ENCODE measurements at regions not wholly inside any gene's neighbourhood (a gene's known extent, or its start where the extent isn't known, plus 50 kb on each side); places are given as distances from the start of the nearest gene placed in this dataset.
A peak's percentile ranks its signal among the peaks of the same experiment; 100 is the strongest.

DNA sequence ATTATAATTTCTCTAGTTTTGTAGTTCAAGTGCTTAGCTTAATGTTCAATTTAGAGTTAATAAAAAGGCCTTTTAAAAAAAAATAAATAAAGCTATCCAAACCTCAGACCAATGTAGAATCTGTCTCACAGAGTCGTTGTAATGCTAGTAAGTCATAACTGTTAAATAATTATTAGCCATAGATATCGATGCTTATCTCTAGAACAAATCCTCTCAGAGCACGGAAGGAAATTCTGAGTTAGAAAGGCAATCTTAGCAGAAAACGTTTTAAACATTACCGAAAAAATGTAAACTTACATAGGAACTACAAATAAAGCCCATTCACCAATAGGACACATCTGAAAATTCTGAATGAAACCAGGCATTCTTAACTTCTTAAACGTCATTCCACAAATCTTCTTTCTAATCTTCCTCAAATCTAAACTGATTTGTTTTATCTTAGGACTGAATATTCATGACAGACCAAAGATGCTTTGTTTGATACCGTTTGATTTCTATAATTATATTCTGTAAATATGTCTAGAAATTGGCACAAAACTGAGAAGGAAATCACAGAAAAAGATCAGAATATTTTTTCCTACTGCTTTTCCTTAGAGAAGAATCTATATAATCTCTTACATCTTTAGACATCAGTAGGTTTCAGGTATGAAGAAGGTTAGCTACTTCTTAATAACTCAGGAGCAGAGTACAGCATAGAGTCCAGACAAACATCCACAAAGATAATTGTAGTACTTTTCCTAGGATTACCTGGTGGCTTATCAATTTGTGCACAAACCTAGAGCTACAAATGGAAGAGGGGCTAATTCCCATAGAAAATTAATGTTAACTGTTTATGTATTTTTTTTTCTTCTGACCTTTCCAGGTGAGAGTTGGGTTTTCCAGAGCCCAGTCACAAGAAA is 140.7 kb downstream of the BTC start:
- no peak for DNase-seq

DNA sequence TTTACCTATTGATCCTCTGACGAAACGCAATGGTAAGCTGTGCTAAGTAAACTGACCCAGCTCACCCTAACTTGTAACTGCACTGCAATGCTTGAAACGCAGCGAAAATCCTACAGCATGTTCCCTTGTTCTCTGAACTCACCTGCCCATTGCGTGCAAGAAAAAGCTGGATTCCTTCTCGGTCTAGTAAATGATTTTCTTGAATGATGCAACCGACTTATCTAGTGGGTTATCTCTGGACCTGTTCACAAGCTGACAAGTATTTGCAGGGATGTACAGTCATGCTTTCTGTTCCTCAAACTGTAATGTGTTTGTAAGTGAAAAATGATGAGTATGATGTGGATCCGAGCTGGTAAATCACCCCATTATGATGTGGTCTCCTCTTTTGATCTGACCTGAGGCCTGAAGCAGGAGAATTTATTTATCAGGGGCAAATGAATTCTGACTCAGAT is 140.1 kb downstream of the BTC start:
- no peak for DNase-seq

DNA sequence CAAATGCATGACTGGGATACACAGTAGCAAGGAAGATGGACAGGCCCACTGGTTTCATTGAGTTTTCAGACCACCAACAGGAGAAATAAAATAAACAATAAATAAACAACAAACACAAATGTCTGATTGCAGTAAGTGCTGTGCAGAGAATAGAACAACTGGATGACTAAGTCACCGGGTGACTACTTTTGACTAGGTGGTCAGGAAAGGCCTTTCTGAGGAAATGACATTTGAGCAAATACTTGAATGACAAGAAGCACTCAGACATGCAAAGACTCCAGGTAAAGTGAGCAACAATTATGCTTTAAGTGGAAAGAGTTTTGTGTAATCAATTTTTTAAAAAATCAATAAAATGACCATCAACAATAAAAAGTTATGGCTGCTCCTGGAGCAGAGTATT is 137.7 kb downstream of the BTC start:
- DNase-seq = no peak

DNA sequence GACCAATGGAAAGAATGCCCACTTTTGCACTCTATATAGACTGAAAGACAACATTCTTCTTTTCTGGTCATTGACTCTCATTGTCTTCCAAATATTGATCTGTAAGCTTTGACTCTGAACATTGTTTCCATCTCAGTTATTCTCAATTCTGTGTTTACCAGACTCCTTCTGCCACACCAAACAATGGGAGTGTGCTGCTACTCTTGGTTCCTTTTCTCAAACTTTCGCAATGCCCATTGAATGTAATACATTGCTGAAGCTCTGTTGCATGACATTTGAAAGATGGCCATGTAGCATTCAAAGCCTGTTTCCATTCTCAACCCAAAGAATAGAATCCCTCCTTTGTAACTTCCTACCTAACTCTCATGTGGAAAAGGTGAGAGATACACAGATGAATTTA is 136.2 kb downstream of the BTC start:
- no peak for DNase-seq

DNA sequence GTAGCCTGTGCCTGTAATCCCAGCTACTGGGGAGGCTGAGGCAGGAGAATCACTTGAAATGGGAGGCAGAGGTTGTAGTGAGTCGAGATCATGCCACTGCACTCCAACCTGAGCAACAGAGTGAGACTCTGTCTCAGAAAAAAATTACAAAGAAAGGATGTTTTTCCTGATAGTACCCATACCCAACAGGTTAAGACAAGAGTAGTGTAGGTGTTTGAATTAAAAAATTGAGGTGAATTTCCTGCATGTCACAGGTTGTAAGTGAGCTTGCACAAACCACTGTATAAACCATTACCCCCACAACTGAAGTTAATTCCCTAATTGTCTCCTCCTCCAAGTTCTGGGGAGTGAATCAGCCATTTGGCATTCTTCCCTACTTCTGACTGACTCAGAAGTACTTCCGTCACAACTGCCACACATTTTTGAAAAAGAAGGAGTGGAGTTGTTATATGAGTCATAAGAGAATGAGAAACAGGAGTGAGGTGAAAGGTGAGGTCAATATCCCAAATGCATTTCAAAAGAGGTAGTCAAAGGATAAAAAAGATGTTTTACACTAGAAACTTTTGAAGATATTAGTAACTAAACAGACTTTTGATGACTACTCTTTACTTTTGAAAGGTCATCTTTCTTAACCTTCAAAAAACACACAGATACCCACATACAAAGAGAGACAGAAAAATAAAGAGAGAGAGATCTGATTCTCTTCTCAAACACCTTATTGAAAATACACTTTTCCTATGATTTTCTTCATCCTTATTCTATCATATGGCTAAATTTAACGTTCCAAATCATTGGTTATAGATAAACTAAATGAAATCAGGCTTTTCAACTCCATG is 134.5 kb downstream of the BTC start:
- DNase-seq = no peak

DNA sequence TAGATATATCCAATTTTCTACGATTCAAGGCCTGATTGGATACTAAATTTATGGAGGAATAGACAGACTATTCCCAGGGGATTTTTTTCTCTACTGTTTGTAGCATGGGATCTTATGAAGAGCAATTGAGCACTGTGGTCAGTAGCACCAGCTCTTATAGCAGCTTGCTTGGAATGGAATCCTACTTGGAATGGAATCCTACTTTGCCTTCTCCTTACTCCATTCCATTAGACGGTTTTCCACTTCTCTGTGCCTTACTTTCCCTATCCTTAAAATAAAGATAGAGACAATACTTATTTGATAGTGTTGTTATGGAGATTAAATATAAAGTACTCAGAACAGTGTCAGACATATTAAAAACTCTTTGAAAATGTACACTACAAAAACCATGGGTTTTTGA is 133.5 kb downstream of the BTC start:
- no peak for DNase-seq

DNA sequence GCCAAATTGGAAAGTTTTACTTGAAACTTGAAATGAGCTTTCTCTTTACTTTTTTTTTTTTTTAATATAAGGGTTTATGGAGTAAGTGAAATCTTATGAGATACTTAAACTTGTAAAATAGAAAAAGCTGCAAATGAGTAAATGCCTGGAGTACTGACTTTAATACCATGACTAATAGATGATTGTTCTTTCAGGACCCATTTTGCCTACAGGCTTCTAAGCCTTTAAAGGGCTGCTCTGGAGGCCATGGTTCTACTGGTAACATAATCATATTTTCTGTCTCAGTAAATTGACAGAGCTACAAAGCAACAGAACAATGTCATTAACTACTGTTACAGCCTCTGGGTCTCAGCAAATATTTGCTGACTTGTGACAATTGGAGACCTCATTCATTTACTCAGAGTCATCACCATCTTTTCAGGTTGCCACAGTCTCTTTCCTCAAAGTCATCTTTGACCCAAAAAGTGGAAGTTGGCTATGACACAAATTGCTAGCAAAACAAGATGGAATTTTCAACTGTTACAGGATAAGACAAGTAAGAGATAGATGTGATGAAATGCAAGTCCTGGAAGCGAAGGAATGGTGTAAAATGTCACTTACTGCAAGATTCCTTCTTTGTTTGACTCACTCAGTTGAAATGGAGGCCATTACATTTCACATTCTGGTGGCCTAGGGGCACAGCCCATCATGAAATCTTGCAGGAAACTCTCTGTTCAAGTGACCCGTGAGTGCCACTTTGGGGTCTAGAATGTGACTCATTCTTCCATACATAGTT is 132.7 kb downstream of the BTC start:
- DNase-seq = no peak

DNA sequence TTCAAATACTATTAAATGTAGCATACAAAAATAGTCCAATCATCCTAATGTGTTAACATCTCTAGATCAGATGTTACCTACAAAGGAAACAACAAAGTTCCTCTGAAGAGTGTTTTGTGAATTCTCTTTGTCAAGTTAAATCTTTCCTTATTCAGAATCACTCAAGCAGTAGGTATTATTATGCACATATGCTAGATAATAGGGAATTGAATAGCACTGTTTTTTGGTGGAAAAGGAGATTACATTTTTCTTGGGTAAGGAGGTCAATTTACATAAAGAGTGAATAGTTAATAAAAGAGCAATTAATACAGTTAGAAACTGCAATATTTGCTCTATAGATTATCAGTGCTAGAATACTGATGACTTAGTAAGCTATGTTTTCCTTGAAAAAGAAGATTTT is 130.7 kb downstream of the BTC start:
- DNase-seq = no peak

DNA sequence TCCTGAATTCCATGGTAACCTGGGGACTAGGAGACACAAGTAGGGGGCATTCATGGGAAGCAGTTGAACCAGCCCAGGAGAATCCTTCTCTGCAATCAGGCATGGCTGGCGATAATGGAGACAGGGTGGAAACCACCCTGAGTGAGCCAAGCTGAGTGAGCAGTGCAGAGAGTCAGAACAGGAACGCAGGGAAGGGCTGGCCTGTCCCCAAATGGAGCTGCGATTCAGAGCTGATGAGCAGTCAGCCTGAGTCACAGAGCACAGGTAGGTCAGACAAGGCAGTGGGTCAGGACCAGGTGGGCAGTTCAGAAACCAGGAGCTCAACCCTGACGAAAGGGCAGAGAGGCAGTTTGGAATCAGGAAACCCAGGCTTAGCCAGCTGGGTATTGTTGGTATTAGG is 129.0 kb downstream of the BTC start:
- no peak for DNase-seq

DNA sequence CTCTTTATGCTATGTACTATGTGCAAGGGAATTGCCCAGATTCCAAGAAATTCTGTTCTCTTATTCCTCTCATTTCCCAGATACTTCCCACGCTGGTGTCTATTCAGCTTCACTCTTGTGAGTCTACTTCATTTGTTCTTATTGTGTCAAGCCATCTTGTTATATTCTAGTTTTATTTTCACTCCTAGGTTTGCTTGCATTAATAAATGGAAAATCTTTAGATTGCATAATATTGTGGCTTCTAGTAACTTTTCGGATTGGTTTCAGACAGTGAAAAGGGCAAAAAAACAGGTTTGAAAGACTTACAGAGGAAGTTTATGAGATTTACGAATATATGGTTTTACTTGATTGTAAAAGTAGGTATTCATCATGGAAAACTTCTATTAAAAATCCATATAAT is 128.4 kb downstream of the BTC start:
- DNase-seq = no peak

DNA sequence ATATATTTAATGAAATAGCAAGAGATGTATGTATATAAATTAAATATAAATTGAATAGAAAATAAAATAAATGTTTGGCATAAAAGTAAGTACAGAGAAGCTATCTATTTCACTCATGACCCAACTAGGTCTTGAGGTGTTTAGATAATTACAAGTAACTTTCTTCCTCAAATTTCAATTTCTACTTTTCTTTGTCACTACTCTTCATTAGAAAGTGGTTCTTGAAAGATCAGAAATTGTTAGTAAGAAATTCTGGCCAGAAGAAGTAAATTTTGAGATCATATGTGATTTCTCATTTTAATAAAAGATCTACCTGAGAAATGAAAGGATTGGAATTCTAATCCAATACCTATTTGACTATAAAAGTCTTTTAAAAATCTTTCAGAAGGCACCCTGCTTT is 126.9 kb downstream of the BTC start:
- no peak for DNase-seq

DNA sequence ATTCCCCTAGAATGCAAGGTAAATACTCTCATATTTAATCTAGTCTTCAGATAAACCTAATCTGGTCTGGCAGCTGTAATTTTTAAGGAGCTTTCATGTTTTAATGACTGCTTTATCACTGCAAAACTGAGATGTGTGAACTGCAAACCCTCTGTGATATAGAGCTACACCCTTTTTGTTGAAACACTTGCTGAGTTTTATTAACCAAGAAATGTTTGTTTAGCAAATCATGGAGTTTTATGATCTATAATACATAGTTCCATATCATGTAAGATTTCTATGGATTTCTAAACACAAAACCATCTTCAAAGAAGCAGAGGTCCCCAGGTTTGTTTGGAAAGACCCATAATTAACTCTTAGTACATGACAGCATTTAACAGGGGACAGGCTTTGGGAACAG is 126.4 kb downstream of the BTC start:
- no peak for DNase-seq

DNA sequence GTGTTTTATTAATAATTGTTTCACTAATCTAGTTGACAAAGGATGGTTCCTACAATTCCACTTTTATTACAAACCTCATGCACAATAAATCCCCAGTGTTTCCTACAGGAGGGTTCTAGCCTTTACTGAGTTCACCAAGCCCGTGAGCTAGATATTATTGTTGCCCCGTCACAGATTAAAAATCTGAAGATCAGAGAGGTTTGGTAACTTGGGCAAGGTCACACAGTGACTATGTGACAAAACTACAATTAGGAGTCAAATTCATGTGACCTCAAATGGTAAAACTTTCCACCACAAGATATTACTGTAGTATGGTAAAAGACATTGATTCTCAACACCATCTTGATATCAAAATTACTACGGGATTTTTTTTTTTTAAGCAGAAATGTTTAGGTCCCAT is 124.6 kb downstream of the BTC start:
- no peak for DNase-seq

DNA sequence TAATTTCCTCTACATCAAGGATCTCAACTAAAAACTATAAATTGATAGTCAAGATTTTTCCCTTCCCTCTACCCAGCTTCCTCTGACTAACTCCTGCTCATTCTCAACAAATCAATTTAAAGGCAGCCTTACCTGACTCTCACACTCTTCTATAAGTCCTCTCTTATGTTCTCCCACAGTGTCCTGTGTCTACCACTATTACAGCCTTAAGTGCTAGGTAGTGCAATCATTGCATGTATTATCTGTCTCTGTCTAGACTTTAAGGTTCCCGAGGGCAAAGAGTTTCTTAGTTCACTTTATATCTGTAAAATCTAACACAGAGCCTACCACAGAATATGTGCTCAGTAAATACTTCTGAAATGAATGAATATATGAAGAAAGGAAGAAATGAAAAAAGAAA is 123.7 kb downstream of the BTC start:
- no peak for DNase-seq

DNA sequence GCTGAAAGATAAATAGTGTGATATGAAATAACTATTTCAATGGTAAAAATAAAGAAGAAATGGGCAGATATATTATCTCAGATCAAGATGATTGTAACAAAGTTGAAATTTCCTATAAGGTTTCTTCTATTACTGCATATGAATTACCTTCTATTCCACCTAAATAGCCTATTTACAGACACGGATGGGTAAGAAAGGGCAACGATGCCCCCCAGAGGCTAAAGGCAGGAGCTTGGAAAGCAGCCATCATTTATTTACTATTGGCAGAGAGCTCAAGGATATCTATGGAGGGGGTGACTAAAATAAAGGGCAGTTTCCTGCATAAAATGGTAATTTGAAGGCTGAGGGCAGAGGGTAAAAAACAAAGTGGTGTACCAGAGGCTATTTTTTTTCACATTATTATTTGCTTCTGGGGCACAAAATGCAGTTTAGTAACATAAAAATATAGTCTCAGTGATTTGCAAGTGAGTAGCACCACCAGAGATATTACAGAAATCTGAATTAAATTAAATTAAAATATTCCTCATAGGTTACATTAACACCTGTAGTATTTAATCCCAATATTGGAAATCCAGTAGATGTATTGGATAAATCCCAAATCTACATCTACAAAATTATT is 123.1 kb downstream of the BTC start:
- DNase-seq = peak; percentile 9

DNA sequence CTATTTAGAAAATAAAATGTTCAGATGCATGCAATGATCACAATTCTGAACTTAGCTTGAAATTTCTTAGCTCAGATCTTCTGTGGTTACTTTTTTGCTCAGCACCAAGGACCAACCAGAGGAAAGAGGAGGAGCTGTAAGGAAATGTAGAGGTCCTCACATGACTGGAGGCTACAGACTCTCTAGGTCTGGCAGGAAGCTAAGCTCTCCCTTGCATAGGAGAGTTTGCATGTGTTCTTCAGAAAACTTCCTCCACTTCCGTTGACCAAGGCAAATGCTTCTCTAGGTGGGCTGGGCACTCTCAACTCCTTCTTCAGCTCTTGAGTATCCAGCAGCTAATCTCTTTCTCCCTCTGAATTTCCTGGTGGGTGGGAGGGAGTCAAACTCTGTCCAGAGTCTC is 119.6 kb downstream of the BTC start:
- no peak for DNase-seq

DNA sequence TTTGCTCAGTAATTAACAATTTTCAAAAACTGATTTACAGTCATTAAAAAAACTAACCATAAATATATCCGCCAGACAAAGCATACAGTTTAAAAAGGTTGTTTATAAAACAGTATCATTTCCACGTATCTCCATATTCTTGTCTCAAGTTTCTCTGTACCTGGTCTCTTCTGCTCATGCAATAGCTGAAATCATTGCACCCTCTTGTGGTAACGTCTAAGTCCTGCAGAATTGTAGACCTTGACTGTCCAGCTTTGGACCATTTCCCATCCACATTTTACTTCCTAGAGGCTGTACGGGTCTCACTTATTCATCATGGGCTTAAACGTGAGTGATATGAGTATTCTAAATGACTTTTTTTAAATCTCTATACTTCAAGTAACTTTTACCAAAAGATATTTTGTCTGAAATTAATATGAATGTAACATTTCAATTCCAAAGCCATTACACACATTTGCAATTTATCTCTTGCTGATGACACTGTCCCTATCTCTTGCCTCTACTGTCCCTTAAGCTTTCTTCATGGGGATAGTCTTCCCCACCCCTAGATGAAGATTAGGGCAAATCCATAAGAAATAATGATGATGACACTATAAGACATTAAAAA is 118.5 kb downstream of the BTC start:
- DNase-seq = no peak

DNA sequence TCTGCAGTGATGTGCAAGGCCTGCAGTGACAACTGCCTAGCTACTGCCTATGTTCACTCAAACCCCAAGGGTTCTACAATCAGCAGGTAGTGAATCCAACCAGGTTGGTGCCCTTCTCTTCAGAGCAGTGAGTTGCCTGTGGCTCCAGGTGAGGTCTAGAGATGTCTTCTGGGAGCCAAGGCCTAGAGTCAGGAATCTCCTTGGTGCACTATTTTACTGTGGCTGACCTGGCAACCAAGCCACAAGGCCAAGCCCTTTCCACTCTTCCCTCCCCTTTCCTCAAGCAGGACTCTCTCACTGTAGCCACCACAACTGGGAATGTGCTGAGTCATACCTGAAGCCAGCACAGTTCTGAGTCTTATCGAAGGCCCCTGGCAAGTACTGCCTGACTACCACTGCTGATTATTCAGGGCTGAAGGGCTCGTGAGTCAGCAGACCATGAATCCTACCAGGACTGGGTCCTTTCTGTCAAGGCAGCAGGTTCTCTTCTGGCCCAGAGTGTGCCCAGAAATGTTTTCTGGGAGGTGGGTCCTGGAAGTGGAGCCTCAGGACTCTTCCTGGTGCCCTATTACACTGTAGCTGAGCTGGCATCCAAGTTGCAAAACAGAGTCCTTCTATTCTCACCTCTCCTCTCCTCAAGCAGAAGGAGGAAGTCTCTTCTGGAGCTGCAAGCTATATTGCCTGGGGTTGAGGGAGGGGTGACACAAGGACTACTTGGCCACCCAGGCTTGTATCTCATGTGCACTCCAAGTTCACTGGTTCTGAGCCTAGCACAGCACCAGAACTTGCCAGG is 111.6 kb downstream of the BTC start:
- DNase-seq = no peak

DNA sequence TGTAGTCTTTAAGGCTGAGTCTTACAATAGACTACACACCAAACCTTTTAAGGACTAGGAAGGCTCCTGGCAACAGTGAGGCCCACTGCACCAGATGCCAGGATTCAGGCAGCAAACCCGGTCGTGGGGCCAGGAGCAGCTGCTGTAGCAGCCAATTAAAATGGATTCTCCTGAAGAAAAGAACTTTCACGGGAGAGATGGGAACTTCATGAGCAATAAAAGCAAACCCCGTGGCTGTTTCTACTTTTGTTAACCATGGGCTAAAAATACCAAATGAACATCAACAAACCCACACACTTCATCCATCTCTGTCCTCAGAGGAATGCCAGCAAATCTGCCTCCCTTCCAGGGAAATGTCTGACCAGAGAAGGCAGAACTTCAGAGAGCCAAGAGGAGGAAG is 101.4 kb downstream of the BTC start:
- DNase-seq = no peak
